GM19023 (cell line): ENCODE measurements at regions not wholly inside any gene's neighbourhood (a gene's known extent, or its start where the extent isn't known, plus 50 kb on each side); places are given as distances from the start of the nearest gene placed in this dataset.

Experiments used
- ATAC-seq: cut with Tn5 transposase; IDR thresholded peaks from one replicate; pipeline ENCODE4 v1.9.1; 2021; ENCODE audit warnings: mild to moderate bottlenecking, moderate library complexity; ENCODE audit not compliant: unreplicated experiment

- ATAC-seq: no peak
These were observed 388.0 kb upstream of the CDH8 start for GRCh38 chr16:62424206-62424605.

DNA sequence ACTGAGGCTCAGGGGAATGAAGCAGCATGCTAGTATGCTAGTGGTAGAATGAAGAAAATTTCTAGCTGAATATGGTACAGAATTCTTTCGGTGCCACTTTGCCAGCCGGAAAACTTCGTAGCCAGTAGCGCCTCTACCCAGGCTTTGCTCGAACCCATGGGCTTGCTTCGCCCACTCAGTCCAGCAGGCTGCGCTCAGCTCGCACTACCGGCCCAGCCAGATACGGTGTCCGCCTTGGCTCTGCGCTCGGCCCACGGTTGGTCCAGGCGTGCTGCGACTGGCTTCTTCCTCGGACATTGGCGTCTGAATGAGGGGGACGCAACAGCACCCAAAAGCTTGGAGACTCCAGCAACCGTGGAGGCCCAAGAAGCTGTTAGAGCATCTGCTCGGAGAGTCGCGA lies 372.5 kb upstream of the CDH8 start:
- no peak for ATAC-seq

GRCh38 chr16:62406387-62406786 lies 370.1 kb upstream of the CDH8 start:
- ATAC-seq: no peak

DNA sequence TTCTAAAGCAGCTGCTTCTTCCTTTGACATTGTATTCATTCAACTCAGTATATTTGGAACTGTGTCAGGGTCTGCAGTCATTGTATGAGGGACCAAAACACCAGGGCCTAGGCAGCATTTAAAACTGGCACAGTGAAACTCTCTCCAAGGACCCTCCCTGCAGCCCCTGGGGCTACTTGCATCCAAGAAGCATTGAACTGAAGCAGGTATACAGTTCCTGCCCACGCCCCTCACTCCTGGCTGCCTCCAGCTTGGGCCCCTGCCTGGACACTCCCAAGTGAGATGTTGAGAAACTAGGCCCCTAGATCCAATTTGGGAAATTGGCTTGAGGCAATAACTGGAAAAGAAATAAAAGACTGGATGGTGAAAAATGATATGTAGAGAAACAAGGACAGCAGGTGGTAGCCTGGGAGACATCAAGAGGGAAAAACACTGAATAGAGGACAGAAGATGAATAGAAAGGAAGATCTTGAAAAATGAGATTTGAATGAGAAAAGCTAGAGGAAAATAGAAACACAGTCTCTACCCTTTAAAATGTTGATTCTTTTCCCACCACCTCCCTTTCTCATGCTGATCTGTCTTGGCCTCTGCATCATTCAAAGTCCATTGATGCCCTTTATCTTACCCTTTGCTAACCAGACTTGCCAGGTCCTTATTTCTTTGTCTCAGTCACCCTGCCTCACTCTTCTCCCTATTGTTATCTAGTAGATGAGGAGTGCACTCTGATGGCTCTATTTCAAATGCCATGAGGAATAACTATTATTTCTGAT lies 368.8 kb upstream of the CDH8 start:
- ATAC-seq: no peak

DNA sequence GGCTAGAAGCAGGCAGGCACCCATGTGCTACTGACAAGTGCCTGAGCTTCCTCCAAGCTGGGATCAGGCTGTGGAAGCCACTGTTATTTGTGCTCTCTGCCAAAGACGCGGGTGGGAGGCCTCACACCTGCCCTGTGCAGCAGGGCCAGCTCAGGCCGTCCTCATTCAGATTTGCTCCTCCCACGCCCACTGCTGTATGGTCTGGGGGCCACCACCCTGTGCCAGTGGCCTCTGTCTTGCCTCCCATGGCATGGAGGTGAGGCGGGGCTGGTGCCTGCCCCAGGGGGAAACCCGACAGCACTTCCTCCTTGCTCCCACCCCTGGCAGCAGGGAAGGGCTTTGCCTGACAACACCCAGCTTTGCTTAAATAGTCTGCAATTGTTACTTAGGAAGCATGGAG lies 356.5 kb upstream of the CDH8 start:
- no peak for ATAC-seq

- no peak for ATAC-seq
These were observed 355.7 kb upstream of the CDH8 start for GRCh38 chr16:62391940-62392339.

DNA sequence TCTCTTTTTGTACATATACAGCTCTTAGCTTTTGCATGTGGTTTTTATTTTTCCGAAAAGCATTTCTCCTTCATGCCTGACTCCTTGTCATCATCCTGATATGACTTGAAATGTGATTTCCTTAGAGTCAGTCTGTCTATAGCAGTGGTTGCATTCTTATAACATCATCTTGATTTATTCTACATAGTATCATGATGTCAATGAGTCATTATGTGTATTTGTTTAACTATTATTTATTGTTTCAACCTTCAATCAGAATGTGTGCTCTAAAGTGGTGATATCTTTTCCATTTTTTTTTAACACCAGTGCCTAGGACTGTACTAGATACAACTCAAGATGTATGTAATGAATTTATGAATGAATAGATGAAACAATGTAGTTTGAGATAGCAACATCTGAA lies 354.9 kb upstream of the CDH8 start:
- no peak for ATAC-seq

GRCh38 chr16:62390214-62390613 lies 354.0 kb upstream of the CDH8 start:
- no peak for ATAC-seq

DNA sequence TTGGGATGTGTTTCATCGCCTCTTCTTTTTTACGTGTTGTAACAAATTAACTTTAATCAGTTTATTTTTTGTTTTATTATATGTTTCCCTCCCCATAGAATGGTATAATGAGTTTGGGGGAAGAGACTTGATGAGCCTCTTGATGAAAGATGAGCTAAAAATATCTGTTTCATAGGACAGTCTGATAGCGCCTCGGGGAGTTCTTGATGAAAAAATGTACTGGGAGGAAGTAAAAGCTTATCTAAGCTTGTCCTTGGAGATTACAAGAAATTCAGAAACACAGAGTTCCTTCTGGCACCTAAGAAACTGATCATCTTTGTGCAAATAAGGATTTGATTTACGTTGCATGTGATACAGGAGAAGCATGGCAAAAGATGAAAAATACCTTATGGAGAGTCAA lies 350.2 kb upstream of the CDH8 start:
- ATAC-seq: no peak

DNA sequence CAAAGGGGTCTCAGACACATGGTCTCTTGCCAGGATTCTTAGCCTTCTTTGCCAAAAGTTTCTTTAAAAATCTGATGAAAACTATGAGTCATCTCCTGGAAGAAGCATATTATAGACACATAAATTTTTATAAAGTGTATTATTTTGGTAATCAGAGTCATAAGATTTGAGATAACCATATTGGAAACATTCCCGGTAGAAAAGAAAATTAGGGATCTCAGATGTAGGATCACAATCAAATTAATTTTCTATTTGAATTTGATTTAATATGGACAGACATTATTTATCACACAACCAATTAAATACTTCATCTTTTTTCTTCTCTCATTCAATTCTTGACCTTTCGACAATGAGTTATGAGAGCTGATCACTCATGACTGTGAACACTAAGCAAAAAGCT lies 347.7 kb upstream of the CDH8 start:
- no peak for ATAC-seq

DNA sequence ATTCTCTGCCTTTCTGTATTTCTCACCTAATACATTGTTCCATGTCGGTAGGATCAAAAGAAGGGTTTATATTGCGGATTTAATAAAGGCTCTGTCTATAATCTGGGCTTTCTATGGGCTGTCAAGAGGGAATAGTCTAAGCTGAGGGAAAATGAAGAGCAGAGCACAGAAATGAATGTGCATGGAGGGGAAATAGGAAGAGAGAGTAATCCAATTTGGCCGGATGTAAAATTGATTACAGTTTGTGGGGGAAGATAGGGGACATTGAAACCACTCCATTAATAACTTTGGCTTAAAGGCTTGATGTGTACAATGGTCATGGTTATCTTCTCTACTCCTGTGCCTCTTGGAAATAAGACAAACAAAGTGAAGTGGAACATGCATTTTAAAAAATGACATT lies 334.2 kb upstream of the CDH8 start:
- ATAC-seq: no peak

GRCh38 chr16:62363501-62363900 lies 327.3 kb upstream of the CDH8 start:
- no peak for ATAC-seq

DNA sequence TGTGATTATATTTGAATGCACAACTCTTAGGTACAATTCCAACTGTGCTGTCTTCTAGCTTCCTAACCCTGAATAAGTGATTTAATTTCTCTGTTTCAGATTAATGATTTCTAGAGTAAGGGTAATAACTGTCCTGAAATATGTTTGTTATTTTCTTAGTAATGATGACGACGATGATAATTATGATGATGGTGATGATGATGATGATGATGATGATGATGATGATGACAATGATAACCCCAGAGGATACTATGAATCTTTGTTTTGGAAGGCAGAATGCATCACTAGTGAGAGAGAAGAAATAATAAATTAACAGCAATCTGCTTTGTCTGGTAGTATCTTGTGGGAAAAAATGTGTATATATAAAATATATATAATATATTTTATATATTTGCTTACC lies 317.1 kb upstream of the CDH8 start:
- no peak for ATAC-seq

- no peak for ATAC-seq
These were observed 306.0 kb upstream of the CDH8 start for GRCh38 chr16:62342216-62342615.

- ATAC-seq: no peak
These were observed 299.1 kb upstream of the CDH8 start for GRCh38 chr16:62335356-62335755.

DNA sequence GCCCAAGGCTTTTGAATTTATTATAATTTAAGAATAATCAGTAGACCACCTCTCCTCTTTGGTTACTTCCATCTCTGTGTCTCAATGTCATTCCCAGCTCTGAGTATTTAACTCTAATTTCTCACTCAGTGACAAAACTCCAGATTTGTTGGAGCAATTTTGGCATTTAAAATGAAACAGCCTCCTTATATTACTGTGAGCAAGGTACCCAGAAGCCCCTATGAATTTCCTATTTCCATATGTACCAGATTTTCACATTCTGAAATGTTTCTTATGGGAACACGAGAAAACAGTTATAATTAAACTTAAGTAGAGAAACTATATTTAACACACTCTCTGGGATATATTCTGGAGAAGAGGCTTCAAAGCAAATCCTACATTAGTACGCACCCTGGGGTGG lies 285.4 kb upstream of the CDH8 start:
- no peak for ATAC-seq

- no peak for ATAC-seq
These were observed 262.4 kb upstream of the CDH8 start for GRCh38 chr16:62298600-62298999.

- no peak for ATAC-seq
These were observed 258.2 kb upstream of the CDH8 start for GRCh38 chr16:62294213-62294972.

DNA sequence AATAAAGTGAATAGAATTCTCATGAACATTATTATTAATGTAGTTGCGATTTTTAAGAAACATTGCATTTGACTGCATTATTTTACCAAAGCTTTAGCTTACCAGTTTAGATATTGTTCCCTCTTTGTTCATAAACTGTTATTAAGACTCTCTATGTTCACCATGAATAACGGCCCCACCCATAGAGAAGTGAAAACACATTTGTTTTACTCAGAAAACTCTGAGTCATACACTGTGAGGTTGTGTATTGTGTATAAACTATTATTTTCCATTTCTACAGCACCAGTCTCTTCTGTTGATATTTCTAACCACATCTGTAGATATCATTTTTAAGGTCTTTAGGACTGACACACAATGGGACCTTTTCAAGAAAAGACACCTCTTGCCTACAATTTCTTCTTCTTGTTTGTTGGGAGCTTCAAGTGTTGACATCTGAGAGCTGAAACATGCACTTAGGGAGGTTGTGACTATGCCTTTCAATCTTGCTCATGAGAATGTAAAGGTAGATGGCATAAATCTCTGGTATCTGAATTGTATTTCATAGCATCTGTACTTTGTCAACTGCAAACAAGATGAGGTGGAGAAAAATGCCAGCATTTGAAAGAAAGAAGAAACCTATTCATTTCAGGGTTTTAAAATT lies 252.9 kb upstream of the CDH8 start:
- ATAC-seq: no peak

DNA sequence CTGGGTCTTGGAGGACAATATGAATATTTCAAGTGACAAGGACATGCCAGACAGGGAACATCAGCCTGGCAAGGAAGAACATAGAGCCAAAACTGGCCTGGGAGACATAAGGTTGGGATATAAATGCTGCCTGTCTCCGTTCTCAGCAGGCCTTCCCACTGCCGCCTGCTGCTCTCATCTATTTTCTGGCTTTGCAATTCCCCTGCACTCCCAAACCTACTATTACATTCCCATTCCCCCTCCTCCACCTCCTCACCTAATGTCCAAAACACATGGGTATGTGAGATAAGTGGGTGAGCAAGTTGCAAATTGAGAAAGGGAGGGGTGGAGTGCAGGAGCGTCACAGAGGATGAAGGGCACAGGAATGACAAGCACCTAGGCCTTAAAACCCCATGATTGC lies 244.3 kb upstream of the CDH8 start:
- no peak for ATAC-seq

GRCh38 chr16:62277942-62278341 lies 241.7 kb upstream of the CDH8 start:
- ATAC-seq: no peak

- no peak for ATAC-seq
These were observed 240.4 kb upstream of the CDH8 start for GRCh38 chr16:62276637-62277036.
